ENCODE measurements at regions not wholly inside any gene's neighbourhood (a gene's known extent, or its start where the extent isn't known, plus 50 kb on each side); places are given as distances from the start of the nearest gene placed in this dataset.

GRCh38 chr6:91303326-91303725, 716.5 kb upstream of the MAP3K7 start:
- TF ChIP-seq CTCF (IDR thresholded peaks at IDR 0.05) (no peak), POLR2A (IDR thresholded peaks at IDR 0.05) (no peak)
